Liver (tissue), 8 donors: ENCODE measurements at regions not wholly inside any gene's neighbourhood (a gene's known extent, or its start where the extent isn't known, plus 50 kb on each side); places are given as distances from the start of the nearest gene placed in this dataset.

Experiments
- DNase-seq: peaks from one replicate; pipeline ENCODE4 v3.0.0-alpha.2; 2017; ENCODE audit warnings: low spot score
- H3K27ac ChIP-seq, 2 donors: one replicate each; pipeline ENCODE4 v1.7.0; 2013; ENCODE audit warnings: inconsistent platforms in 2 of 2, low read length in 2 of 2, control low read depth in 1 of 2, low read depth in 1 of 2, mild to moderate bottlenecking in 1 of 2
- H3K27me3 ChIP-seq, 4 donors: one replicate each; pipeline versions ENCODE4 v1.6.1 to v1.7.0; 2013; ENCODE audit warnings: low read length in 3 of 4, inconsistent platforms in 1 of 4, mild to moderate bottlenecking in 1 of 4, moderate library complexity in 1 of 4; ENCODE audit not compliant: control insufficient read depth in 4 of 4, insufficient read depth in 4 of 4
- H3K36me3 ChIP-seq, 4 donors: one replicate each; pipeline versions ENCODE4 v1.6.1 to v1.7.0; 2013; ENCODE audit warnings: low read length in 3 of 4, mild to moderate bottlenecking in 3 of 4, low read depth in 1 of 4, moderate library complexity in 1 of 4; ENCODE audit not compliant: control insufficient read depth in 4 of 4, insufficient read depth in 3 of 4
- H3K4me1 ChIP-seq, 4 donors: one replicate each; pipeline versions ENCODE4 v1.6.1 to v1.7.0; 2013; ENCODE audit warnings: low read length in 3 of 4, mild to moderate bottlenecking in 3 of 4, moderate library complexity in 1 of 4; ENCODE audit not compliant: control insufficient read depth in 4 of 4, insufficient read depth in 4 of 4
- H3K4me3 ChIP-seq, 3 donors: one replicate each; pipeline versions ENCODE4 v1.6.1 to v1.7.0; 2013; ENCODE audit warnings: low read length in 3 of 3, control low read depth in 1 of 3, low read depth in 1 of 3, mild to moderate bottlenecking in 1 of 3
- H3K9ac ChIP-seq, 2 donors: one replicate each; pipeline ENCODE4 v1.7.0; 2013; ENCODE audit warnings: low read length in 2 of 2, mild to moderate bottlenecking in 2 of 2, moderate library complexity in 2 of 2, control low read depth in 1 of 2, low read depth in 1 of 2
- H3K9me3 ChIP-seq, 4 donors: one replicate each; pipeline versions ENCODE4 v1.6.1 to v1.7.0; 2013; ENCODE audit warnings: low read length in 3 of 4; ENCODE audit not compliant: control insufficient read depth in 4 of 4
- ATF3 ChIP-seq: IDR thresholded peaks from 2 replicates; pipeline ENCODE4 v1.6.1; 2016; ENCODE audit warnings: antibody characterized with exemption
- CTCF ChIP-seq: fragments of 150-350 bp; IDR thresholded peaks from 2 replicates; pipeline ENCODE4 v1.5.1; 2017; ENCODE audit warnings: improper control_type of control experiment, low read depth, low read length; ENCODE audit not compliant: missing input control
- EGR1 ChIP-seq, 2 donors: IDR thresholded peaks; 2 replicates each; pipeline ENCODE4 v1.6.1; 2016 to 2018; ENCODE audit warnings: antibody characterized with exemption in 2 of 2, low read depth in 2 of 2
- FOXA1 ChIP-seq: IDR thresholded peaks from 2 replicates; pipeline ENCODE4 v1.6.1; 2016; ENCODE audit warnings: antibody characterized with exemption
- FOXA2 ChIP-seq: IDR thresholded peaks from 2 replicates; pipeline ENCODE4 v1.6.1; 2016; ENCODE audit warnings: antibody characterized with exemption
- GABPA ChIP-seq, 2 donors: IDR thresholded peaks in 1 of 2; conservative IDR thresholded peaks in 1 of 2; 2 replicates each; pipeline ENCODE4 v1.6.1; 2016; ENCODE audit warnings: antibody characterized with exemption in 2 of 2, mild to moderate bottlenecking in 1 of 2, moderate library complexity in 1 of 2
- HNF4A ChIP-seq, 2 donors: conservative IDR thresholded peaks; 2 replicates each; pipeline ENCODE4 v1.6.1; 2016; ENCODE audit warnings: antibody characterized with exemption in 2 of 2, mild to moderate bottlenecking in 2 of 2
- HNF4G ChIP-seq: IDR thresholded peaks from 2 replicates; pipeline ENCODE4 v1.6.1; 2016; ENCODE audit warnings: antibody characterized with exemption
- NR2F2 ChIP-seq: IDR thresholded peaks from 2 replicates; pipeline ENCODE4 v1.6.1; 2016; ENCODE audit warnings: antibody characterized with exemption
- RAD21 ChIP-seq, 2 donors: IDR thresholded peaks; 2 replicates each; pipeline ENCODE4 v1.6.1; 2016; ENCODE audit warnings: antibody characterized with exemption in 2 of 2, mild to moderate bottlenecking in 2 of 2
- REST ChIP-seq: IDR thresholded peaks from 2 replicates; pipeline ENCODE4 v1.6.1; 2016; ENCODE audit warnings: antibody characterized with exemption, mild to moderate bottlenecking
- RXRA ChIP-seq, 2 donors: IDR thresholded peaks; 2 replicates each; pipeline ENCODE4 v1.6.1; 2017 to 2018; ENCODE audit warnings: antibody characterized with exemption in 2 of 2, mild to moderate bottlenecking in 1 of 2
- SP1 ChIP-seq: IDR thresholded peaks from 2 replicates; pipeline ENCODE4 v1.6.1; 2018; ENCODE audit warnings: antibody characterized with exemption, mild to moderate bottlenecking
- TAF1 ChIP-seq: conservative IDR thresholded peaks from 2 replicates; pipeline ENCODE4 v1.6.1; 2016; ENCODE audit warnings: antibody characterized with exemption, mild to moderate bottlenecking
- ZBTB33 ChIP-seq: IDR thresholded peaks from 2 replicates; pipeline ENCODE4 v1.6.1; 2016; ENCODE audit warnings: antibody characterized with exemption
- WGBS: extraction: QIAGEN DNeasy Blood & Tissue Kit; methylation state at CpG from one replicate; pipeline ENCODE4 v1.1.7; 2013; 5-methylcytosine and 5-hydroxymethylcytosine counted together
- donor health status: healthy.
- donor health status: healthy.
- donor health status: healthy.
- donor health status: healthy.
- donor health status: healthy.

- peaks cover 0 to 9% (median 3%) of the 10 kb centered on the region in 4 donors for H3K4me1 ChIP-seq
- no peaks in the 10 kb centered on the region for H3K36me3 ChIP-seq
- H3K9me3 ChIP-seq, result no peaks in the 10 kb centered on the region
- TF ChIP-seq RAD21 (IDR thresholded peaks at IDR 0.05), result no peak
- TF ChIP-seq EGR1 (IDR thresholded peaks at IDR 0.05; ENCODE audit: low read depth in 2 of 2), result no peak
- no peak for TF ChIP-seq GABPA (IDR thresholded peaks at IDR 0.05 in 1 of 2, conservative IDR thresholded peaks at IDR 0.05 in 1 of 2)
- no peak for TF ChIP-seq TAF1
- no peak for TF ChIP-seq ZBTB33
- TF ChIP-seq CTCF, result no peak
- TF ChIP-seq NR2F2, result no peak
- TF ChIP-seq HNF4A (conservative IDR thresholded peaks at IDR 0.05), result no peak
- no peak for TF ChIP-seq FOXA1
- TF ChIP-seq REST, result no peak
- no peak for TF ChIP-seq HNF4G
- TF ChIP-seq SP1, result no peak
- no peak overlapping the region for H3K4me3 ChIP-seq
- 91% methylated on average over 2 of the region's 2 CpGs for WGBS
- no peak for DNase-seq
- no peak overlapping the region for H3K9ac ChIP-seq
- H3K27me3 ChIP-seq, result peaks cover 0 to 6% (median 0%) of the 10 kb centered on the region in 4 donors
- no peak overlapping the region for H3K27ac ChIP-seq
Observed at GRCh38 chrX:109793191-109793590, 60.1 kb upstream of the ACSL4 start.

- Histone ChIP-seq H3K4me1 (peaks cover 0 to 9% (median 3%) of the 10 kb centered on the region in 4 donors), H3K9me3 (no peaks in the 10 kb centered on the region), H3K4me3 (no peak overlapping the region), H3K27ac (no peak overlapping the region), H3K9ac (no peak overlapping the region), H3K27me3 (peaks cover 0 to 6% (median 2%) of the 10 kb centered on the region in 4 donors), H3K36me3 (no peaks in the 10 kb centered on the region)
- TF ChIP-seq SP1, result peak; percentile 19
- no peak for TF ChIP-seq HNF4G
- TF ChIP-seq REST, result no peak
- peak in 1 of 2 donors; percentile 44 for TF ChIP-seq RXRA (IDR thresholded peaks at IDR 0.05)
- TF ChIP-seq RAD21 (IDR thresholded peaks at IDR 0.05), result no peak
- no peak for TF ChIP-seq FOXA2
- no peak for TF ChIP-seq EGR1 (IDR thresholded peaks at IDR 0.05; ENCODE audit: low read depth in 2 of 2)
- no peak for TF ChIP-seq TAF1
- TF ChIP-seq CTCF, result no peak
- no peak for TF ChIP-seq ATF3
- peak; percentile 36 to 39 for TF ChIP-seq HNF4A (conservative IDR thresholded peaks at IDR 0.05)
- DNase-seq, result no peak
- WGBS, result 47% methylated on average over 4 of the region's 4 CpGs
Observed at GRCh38 chrX:109795682-109796081, 62.6 kb upstream of the ACSL4 start.
